ENCODE measurements at regions not wholly inside any gene's neighbourhood (a gene's known extent, or its start where the extent isn't known, plus 50 kb on each side); places are given as distances from the start of the nearest gene placed in this dataset.
"Not testable (repeated sequence)": the region's sequence is repeated elsewhere in the genome, so short reads cannot be mapped to it uniquely, and the experiment has no call there.

DNA sequence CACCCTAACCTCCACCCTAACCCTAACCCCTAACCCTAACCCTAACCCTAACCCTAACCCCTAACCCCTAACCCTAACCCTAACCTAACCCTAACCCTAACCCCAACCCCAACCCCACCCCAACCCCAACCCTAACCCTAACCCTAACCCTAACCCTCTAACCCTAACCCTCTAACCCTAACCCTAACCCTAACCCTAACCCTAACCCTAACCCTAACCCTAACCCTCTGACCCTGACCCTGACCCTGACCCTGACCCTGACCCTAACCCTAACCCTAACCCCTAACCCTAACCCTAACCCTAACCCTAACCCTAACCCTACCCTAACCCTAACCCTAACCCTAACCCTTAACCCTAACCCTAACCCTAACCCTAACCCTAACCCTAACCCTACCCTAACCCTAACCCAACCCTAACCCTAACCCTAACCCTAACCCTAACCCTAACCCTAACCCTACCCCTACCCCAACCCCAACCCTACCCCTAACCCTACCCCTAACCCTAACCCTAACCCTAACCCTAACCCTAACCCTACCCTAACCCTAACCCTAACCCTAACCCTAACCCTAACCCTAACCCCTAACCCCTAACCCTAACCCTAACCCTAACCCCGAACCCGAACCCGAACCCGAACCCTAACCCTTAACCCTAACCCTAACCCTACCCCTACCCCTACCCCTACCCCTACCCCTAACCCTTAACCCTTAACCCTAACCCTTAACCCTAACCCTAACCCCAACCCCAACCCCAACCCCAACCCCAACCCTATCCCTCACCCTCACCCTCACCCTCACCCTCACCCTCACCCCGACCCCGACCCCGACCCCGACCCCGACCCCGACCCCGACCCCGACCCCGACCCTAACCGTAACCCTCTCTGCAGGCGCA, 186.2 kb upstream of the CHL1 start:
- not testable (repeated sequence) for DNase-seq (ENCODE audit: low spot score)

DNA sequence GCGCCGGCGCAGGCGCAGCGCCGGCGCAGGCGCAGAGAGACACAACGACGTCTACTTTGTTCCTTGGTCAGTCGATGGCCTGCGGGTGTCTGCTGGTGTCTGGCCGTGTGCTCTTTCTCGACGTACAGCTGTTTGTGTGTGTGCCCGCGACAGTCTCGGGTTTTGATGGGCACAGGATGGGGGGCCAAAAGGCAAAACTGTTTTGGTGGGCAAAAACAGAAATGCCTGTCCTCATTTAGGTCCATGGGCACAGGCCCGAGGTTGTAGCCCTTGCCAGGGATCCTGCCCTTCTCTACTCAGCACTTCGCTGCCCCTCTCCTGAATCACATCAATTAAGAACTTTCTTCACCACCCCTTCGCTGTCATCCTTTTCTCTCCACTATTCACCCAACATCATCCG, 184.8 kb upstream of the CHL1 start:
- peak; percentile 57 for DNase-seq (ENCODE audit: low spot score)

DNA sequence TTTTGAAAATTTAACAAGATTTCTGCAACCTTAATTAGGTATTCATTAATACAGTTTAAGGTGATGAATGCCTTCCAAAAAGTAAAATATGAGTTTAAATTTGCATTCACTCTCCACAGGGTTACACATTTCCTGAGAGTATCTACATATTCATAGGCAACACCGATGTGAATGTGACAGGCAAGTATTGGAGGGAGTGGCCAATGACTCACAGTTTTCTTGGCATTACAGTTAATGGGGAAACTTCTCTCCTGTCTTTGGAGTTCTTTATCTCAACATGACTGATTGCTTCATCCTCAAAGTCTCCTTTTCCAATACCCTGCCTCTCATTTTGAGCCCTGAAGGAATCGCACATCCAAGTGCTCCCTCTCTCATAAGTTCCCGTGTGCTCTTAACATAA, 181.9 kb upstream of the CHL1 start:
- no peak for DNase-seq (ENCODE audit: low spot score)

DNA sequence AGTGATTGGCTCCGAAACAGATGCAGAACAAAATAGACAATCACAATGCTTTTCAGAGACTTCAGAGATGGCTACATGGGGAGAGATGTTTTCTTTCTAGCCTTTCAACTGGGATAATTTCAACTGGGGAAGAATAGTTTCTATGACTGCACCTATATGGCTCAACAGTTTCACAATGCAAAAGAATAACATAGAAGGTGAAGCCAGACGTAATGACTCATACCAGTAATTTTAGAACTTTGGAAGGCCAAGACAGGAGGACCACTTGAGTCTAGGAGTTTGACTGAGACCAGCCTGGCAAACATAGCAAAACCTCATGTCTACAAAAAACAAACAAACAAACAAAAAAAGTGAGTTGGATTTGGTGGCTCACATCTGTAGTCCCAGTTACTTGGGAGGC, 180.2 kb upstream of the CHL1 start:
- DNase-seq (ENCODE audit: low spot score) = no peak

DNA sequence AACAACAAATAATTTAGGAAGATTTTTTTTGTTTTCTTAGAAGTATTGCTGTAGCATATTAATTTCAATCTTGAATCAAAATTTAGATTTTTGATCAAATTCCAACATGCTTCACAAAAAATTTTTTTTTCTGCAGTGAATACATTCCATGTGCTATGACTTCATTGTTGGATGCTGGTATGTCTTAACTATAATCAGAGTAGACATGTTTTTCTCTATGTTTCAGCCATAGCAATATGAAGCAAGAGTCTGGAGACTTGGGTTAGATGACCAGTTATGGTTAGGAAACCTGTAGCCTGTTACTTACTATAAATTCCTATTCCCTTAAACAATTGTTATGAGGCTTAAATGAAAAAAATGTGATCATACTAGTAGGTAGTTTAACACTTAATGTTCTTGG, 176.1 kb upstream of the CHL1 start:
- no peak for DNase-seq (ENCODE audit: low spot score)

DNA sequence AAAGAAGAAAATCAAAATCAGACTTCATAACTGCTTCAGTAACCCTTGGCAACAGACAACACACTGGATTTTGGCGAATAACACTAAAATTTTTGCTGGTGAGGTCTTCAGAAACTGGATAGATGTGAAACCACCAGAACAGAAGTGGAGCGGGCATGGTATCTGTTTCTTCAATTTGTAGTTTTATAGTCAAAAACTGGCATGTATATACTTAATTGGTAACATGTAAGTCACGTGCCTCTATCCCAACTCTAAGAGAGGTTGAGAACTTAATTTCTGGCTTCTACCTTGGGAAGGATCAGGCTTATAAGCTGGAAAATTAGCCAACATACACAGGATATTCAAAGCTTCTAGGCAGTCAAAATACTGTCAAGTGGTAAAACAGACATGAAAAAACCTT, 172.6 kb upstream of the CHL1 start:
- no peak for DNase-seq (ENCODE audit: low spot score)

DNA sequence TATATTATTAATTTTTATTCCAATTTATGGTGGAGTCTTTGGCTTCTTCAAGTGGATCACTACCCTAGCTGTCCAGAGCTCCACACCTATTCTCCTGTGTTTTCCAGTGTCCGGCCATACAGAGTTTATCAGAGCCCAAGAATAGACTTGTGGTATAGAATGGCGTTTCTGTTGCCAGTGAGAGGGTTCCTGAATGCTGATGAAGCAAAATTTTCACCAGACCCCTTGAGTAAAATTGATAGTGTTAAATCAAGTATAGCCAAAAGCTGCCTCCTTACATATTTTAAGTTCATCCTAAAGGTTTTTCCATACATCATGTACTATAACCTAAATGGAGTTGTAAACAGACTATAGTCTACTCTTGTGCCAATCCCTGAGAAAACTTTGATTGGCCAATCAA, 171.5 kb upstream of the CHL1 start:
- no peak for DNase-seq (ENCODE audit: low spot score)

DNA sequence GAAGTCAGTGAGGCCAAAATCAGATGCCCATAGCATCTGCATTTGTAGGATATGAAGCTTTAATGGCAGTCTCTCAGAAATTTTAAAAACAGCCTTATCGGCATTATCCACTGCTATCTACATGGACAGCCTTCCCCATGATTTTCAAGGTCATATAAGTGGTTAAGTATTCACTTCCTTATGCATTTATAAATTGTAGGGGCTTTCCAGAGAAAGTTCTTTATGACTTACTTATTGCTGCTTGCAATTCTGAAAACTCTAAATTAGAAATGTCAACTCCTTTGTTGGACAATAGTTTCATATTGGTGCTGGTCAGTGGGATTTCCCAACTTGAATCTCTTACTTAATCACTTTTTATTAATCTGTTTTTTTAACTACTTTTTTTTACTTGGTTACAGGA, 160.6 kb upstream of the CHL1 start:
- not testable (repeated sequence) for DNase-seq (ENCODE audit: low spot score)

DNA sequence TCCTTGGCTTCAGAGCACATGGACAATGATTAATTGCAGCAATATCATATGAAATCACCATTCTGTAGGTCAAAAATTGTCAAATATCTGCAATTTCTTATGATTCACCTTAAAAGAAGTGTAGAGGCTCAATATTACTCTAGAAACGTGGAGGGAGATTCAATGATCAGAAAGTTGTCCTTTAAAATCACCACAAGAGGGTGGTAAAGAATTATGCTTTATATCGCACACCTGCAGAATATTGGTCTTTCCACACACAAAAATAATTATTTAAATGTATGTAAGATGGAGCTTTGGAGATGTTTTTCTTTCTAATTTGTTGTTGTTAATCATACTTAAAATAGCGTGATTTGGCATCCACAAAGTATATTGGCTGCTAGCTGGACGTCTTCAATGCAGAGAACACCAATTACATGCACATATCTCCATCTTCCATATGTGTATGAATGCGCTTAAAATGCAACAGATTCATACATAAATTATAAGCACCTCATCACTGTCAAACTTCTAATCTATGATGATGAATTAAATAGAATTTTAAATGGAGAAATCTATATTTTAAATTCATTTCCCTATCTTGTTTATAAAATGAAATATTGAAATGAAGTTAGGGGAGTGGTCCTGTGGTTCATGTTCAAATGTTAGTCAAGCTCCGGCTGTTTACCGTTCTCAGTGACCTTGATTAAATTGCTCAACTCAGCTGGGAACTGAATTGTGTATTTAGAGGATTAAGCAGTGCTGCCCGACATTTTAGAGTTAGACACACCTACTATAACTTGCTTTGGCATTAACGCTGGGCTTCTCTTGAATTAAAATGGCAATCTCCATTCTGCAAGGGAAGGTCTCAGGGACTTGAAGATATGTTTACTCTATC, 153.5 kb upstream of the CHL1 start:
- peak; percentile 34 for DNase-seq (ENCODE audit: low spot score)

DNA sequence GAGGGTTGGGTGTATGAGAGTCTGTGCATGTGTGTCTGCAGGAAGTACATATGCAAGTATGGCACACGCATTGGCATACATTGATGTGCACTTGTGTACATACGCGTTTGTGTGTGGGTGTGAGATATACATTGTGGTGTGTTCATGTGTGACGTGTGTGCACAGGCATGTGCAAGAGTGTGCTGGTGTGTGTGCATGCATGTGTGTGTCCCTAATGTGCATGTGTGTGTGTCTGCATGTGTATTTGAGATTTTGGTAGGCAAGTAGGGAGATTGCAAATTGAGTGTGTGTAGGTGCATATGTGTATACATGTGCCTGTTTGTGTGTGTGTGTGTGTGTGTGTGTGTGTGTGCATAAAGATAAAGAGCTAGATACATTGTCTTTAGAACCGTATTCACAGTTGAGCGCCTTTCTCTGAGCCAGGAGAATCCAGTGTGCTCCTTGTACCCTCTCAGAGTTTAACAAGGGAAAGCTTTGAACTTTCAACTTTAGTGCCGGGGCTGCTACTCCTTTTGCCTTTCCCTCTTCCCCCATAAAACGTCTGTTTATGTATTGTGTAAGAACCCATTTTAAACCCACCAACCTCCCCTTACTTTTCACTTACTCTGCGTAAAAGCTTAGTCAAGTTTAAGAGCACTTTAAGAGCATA, 152.4 kb upstream of the CHL1 start:
- no peak for DNase-seq (ENCODE audit: low spot score)

DNA sequence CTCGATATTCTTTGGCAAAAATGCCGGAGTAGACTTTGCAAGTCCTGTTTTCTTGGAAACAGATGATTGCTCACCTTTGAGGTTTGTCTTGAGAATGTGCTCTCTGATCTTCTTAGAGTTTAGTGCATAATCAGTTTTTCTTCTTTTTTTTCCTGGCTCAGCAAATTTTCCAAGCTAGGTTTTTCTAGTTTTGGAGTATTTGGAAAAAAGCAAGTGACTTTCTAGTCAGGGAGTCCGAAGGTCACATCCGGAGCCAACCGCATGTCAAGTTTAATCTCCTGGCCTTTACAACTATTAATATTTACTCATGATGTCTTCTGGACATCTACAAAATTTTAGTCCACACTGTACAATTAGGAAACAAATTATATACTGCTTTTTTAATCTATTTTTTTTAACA, 151.6 kb upstream of the CHL1 start:
- DNase-seq (ENCODE audit: low spot score) = not testable (repeated sequence)

DNA sequence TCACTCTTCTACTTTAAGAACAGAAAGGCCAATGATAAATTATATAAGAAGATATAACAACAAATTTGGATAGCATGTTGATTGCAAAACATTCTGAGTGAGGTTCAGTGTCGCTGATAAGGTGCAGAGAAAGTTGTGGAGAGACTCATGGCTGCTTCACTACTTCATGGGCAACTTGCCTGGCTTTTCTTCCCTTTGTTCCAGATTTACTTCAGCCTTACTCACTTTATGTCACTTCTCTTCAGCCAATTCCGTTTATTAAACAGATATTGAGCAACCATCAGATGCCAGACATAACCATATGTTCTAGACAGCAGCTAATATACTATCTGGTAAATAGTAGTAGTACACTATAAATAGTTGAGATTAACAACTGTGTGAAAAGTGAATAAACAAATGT, 150.0 kb upstream of the CHL1 start:
- no peak for DNase-seq (ENCODE audit: low spot score)

DNA sequence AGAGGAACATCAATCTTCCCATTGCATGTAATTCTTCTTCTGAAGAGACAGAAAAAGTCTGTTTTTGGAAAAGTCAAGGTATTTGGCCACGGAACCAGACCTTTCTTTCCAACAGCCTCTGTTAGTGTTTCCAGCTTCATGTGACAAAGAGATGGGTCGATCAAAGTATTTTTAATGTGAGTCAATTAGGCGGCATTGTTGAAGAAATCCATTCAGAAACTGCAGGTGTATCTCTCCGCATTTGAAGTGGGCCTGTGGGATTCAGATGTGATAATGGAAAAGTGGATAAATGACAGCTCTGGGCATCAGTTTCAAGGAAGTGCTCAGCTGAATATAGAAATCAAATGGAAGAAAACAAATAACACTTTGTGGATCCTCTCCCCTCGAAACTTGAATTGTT, 143.1 kb upstream of the CHL1 start:
- DNase-seq (ENCODE audit: low spot score) = not testable (repeated sequence)

DNA sequence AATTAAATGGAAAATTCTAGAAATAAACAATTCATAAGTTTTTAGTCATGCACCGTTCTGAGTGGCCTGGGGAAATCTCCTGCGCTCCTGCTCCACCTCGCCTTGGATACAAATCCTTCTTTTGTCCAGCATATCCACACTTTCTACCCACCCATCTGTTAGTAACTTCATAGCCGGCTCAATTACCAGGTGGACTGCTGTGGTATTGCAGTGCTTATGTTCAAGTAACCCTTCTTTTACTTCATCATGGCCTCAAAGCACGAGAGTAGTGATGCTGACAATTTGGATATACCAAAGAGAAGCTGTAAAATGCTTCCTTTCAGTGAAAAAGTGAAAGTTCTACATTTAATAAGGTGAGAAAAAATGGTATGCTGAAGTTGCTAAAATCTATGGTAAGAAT, 142.3 kb upstream of the CHL1 start:
- DNase-seq (ENCODE audit: low spot score) = no peak

DNA sequence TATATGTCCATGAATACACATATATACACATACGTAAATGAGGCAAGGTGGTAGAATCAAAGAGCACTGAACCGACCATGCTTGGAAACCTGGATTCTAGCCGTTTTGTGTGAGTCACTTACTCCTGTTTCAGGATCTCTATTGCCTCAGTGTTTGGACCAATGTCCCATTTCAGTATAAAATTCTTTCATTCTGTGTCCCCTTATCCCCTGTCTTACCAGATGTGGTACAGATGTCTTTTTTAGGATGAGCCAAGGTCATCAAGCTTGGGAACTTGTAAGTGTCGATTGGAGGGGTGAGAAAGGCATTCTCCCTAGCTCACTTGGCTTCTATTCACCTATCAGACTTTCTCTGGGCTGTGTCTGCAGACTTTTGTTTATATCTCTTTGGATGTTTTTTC, 139.9 kb upstream of the CHL1 start:
- no peak for DNase-seq (ENCODE audit: low spot score)

DNA sequence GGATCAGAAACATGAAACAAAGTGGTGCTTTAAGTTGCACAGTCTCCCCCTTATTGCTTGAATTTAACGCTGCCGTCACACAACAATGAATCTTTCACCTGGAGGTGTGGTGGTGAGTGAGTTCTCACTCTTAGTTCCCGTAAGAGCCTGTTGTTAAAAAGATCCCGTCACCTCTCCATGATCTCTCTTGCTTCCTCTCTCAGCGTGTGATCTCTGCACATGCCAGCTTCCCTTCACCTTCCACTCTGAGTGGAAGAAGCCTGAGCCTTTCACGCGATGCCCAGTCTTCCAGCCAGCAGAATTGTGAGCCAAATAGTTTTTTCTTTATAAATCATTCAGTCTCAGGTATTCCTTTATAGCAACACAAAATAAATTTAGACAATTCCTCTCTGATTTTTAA, 136.7 kb upstream of the CHL1 start:
- no peak for DNase-seq (ENCODE audit: low spot score)

DNA sequence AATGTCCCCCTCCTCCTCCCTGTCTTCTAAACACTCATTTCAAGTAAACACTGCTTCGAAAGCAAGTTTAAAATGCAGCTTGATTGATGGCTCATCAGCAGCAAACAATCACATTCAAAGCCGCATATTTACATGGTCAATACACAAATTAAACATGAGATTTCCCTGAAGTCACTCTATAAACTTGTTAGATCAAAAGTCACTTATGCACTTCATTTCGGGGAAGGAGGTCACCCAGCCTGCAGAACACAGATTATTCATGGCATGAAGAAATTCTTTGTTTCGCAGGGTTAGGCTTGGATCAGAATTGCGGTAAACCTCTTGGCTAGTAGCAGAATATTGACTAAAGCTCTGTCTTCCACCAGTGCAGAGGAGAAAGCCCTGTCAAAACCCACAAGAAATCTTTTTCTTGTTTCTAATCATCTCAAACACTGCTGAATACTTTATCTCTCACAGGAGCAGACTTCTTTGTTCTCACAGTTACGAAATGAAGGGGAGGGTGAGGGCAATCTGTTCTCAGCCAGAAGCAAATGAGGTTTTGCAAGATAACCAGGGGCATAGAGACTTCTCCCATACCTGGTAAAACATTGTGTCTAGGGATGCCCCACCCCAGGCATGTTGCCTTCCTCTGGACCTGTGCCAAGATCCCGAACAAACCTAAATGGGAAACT, 133.3 kb upstream of the CHL1 start:
- DNase-seq (ENCODE audit: low spot score) = peak; percentile 74

DNA sequence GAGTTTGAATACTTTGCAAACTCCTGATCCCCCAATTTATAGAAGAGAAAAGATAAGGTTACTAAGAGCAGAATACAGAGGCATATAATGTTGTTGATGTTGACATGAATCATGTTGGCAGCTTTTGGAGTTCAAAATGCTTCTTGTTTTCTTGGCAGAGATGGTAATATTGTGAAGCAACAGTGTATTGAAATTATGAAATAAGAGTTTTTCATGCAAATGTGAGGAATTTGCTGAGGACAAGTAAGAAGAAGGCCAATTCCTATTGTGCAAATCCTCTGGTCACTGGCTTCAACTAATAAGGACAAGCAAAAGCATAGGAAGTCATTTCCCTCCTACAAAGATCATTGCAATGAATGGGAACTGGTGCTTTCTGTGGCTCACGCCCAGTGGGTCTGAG, 126.9 kb upstream of the CHL1 start:
- DNase-seq (ENCODE audit: low spot score) = peak; percentile 25

DNA sequence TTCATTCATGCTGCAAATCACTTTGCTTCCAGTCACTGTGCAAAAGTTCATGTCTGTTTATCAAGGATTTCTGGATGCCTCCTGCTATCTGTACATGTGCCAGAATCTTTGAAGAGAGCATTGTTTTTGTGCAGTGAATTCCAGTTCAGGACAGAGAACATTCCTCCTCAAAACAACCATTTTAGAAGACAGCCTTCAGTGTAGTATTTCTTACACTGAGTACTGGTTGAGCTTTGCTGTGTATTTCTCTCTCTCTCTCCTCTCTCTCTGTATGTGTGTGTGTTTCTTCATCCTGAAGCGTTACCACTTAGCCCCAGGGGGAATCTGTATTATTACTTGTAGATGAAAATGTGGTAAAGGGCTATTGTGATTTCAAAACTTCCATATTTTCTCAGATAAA, 123.8 kb upstream of the CHL1 start:
- peak; percentile 37 for DNase-seq (ENCODE audit: low spot score)

DNA sequence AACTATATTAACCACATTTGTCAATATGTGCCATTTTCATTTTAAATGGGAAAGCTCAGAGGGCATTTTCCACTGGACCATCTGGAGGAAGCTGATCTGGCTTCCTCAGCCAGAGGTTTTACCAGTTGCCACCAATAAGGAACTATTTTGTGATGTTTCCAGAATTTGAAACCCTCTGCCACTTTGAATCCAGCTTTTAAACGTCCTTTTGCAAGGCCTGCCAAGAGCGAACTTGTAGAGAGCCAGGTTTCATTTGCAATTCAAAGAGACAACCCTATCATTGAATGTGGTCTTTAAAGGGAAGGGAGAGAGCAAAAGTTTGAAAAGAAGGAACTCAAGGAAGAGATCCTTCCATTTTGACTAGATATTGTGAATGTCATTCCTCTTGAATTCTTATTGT, 123.3 kb upstream of the CHL1 start:
- DNase-seq (ENCODE audit: low spot score) = no peak

DNA sequence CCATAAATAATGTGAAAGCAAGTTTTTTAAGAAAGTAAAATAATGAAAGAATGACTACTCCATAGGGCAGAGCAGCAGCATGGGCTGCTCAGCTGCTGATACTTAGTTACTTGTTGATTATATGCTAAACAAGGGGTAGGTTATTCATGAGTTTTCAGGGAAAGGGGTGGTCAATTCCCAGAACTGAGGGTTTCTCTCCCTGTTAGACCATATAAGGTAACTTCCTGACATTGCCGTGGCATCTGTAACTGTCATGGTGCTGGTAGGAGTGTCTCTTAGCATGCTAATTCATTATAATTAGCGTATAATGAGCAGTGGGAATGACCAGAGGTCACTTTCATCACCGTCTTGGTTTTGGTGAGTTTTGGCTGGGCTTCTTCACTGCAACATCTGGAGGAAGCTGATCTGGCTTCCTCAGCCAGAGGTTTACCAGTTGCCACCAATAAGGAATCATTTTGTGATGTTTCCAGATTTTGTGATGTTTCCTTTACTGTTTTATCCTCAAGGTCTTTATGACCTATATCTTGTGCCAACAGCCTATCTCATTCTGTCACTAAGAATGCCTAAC, 121.8 kb upstream of the CHL1 start:
- DNase-seq (ENCODE audit: low spot score) = peak; percentile 20

DNA sequence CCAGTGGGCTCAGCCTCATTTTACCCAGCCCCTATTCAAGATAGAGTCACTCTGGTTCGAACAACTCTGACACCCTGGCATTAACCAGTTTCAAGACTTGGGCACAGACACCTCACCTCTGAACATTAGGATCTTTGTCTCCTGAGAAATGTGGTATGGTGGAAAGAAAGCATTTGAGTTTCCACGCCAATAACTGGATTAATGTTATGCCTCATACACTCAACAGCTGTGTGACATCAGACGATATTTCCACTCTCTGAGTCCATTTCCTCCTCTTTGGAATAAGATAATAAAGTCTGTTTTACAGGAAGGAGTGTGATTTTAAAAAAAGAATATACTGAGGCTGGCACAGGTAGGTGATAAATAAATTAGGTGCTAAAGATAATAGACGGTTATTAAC, 121.3 kb upstream of the CHL1 start:
- peak; percentile 25 for DNase-seq (ENCODE audit: low spot score)

Data from H4 (cell line).